Mesenchymal stem cell (in vitro differentiated cells and primary cell): ENCODE measurements at regions not wholly inside any gene's neighbourhood (a gene's known extent, or its start where the extent isn't known, plus 50 kb on each side); places are given as distances from the start of the nearest gene placed in this dataset.

Experiments used
- DNase-seq: peaks from one replicate; pipeline ENCODE4 v3.0.0-alpha.2; 2013
- H2AFZ ChIP-seq: one replicate; pipeline ENCODE4 v1.6.1; 2013; ENCODE audit warnings: low read depth, mild to moderate bottlenecking, control low read depth, inconsistent platforms, low read length, moderate library complexity
- H2AK5ac ChIP-seq: 2 replicates; pipeline ENCODE4 v1.6.1; 2013; ENCODE audit warnings: low read length, moderate library complexity, mild to moderate bottlenecking, inconsistent platforms; ENCODE audit not compliant: severe bottlenecking
- H2BK120ac ChIP-seq: one replicate; pipeline ENCODE4 v1.6.1; 2013; ENCODE audit warnings: low read depth, mild to moderate bottlenecking, inconsistent platforms, low read length, moderate library complexity
- H2BK12ac ChIP-seq, 2 experiments: one replicate each; pipeline ENCODE4 v1.6.1; 2013; ENCODE audit warnings: inconsistent platforms in 2 of 2, low read length in 2 of 2, mild to moderate bottlenecking in 2 of 2, moderate library complexity in 2 of 2, control low read depth in 1 of 2
- H2BK15ac ChIP-seq: one replicate; pipeline ENCODE4 v1.6.1; 2013; ENCODE audit warnings: mild to moderate bottlenecking, low read depth, inconsistent platforms; ENCODE audit not compliant: poor library complexity, severe bottlenecking
- H2BK5ac ChIP-seq: 2 replicates; pipeline ENCODE4 v1.6.1; 2013; ENCODE audit warnings: low read depth, mild to moderate bottlenecking, low read length, control low read depth, inconsistent platforms; ENCODE audit not compliant: poor library complexity, severe bottlenecking
- H3K14ac ChIP-seq, 2 experiments: one replicate each; pipeline ENCODE4 v1.6.1; 2013; ENCODE audit warnings: inconsistent platforms in 2 of 2, low read length in 2 of 2, control low read depth in 1 of 2, mild to moderate bottlenecking in 1 of 2, moderate library complexity in 1 of 2
- H3K18ac ChIP-seq, 2 experiments: one replicate each; pipeline ENCODE4 v1.6.1; 2013; ENCODE audit warnings: inconsistent platforms in 2 of 2, low read length in 2 of 2, control low read depth in 1 of 2, low read depth in 1 of 2, mild to moderate bottlenecking in 1 of 2
- H3K23ac ChIP-seq, 2 experiments: one replicate each; pipeline ENCODE4 v1.6.1; 2013; ENCODE audit warnings: inconsistent platforms in 2 of 2, low read length in 2 of 2, mild to moderate bottlenecking in 2 of 2, moderate library complexity in 2 of 2, control low read depth in 1 of 2
- H3K27ac ChIP-seq: 2 replicates; pipeline ENCODE4 v1.5.1; 2013; ENCODE audit warnings: mild to moderate bottlenecking, moderate library complexity, low read length, control low read depth, inconsistent platforms; ENCODE audit not compliant: poor library complexity, severe bottlenecking
- H3K27me3 ChIP-seq, 2 experiments: 2 replicates each; pipeline versions ENCODE4 v1.6.1 to v1.7.0; 2013; ENCODE audit warnings: low read length in 2 of 2, mild to moderate bottlenecking in 2 of 2, moderate library complexity in 2 of 2, control low read depth in 1 of 2, inconsistent platforms in 1 of 2; ENCODE audit not compliant: control insufficient read depth in 1 of 2, insufficient read depth in 1 of 2
- H3K36me3 ChIP-seq, 2 experiments: 2 replicates each; pipeline versions ENCODE4 v1.6.1 to v1.7.0; 2013; ENCODE audit warnings: low read length in 2 of 2, control low read depth in 1 of 2, inconsistent platforms in 1 of 2, low read depth in 1 of 2, mild to moderate bottlenecking in 1 of 2; ENCODE audit not compliant: insufficient read depth in 2 of 2, control insufficient read depth in 1 of 2
- H3K4ac ChIP-seq, 2 experiments: one replicate each; pipeline ENCODE4 v1.6.1; 2013; ENCODE audit warnings: inconsistent platforms in 2 of 2, low read length in 2 of 2, mild to moderate bottlenecking in 2 of 2, moderate library complexity in 2 of 2, control low read depth in 1 of 2, low read depth in 1 of 2
- H3K4me1 ChIP-seq: 2 replicates; pipeline ENCODE4 v1.6.1; 2013; ENCODE audit warnings: low read depth, low read length, control low read depth; ENCODE audit not compliant: control insufficient read depth, insufficient read depth
- H3K4me2 ChIP-seq: 2 replicates; pipeline ENCODE4 v1.6.1; 2013; ENCODE audit warnings: low read length, mild to moderate bottlenecking, inconsistent platforms; ENCODE audit not compliant: poor library complexity, severe bottlenecking
- H3K4me3 ChIP-seq, 2 experiments: 2 replicates each; pipeline versions ENCODE4 v1.5.1 to v1.7.0; 2013; ENCODE audit warnings: low read length in 2 of 2, mild to moderate bottlenecking in 2 of 2, control low read depth in 1 of 2, low read depth in 1 of 2; ENCODE audit not compliant: insufficient read depth in 1 of 2
- H3K79me1 ChIP-seq: replicated peaks from 2 replicates; pipeline ENCODE4 v1.6.1; 2013; ENCODE audit warnings: mild to moderate bottlenecking, control low read depth, low read length, inconsistent platforms; ENCODE audit not compliant: poor library complexity, severe bottlenecking
- H3K9ac ChIP-seq: 2 replicates; pipeline ENCODE4 v1.7.0; 2013; ENCODE audit warnings: mild to moderate bottlenecking, low read length, moderate library complexity
- H3K9me3 ChIP-seq: 2 replicates; pipeline ENCODE4 v1.7.0; 2013; ENCODE audit warnings: mild to moderate bottlenecking, low read length; ENCODE audit not compliant: control insufficient read depth
- H4K8ac ChIP-seq: one replicate; pipeline ENCODE4 v1.6.1; 2013; ENCODE audit warnings: inconsistent platforms, mild to moderate bottlenecking, low read length, moderate library complexity
- H4K91ac ChIP-seq: one replicate; pipeline ENCODE4 v1.6.1; 2013; ENCODE audit warnings: mild to moderate bottlenecking, low read length, inconsistent platforms
- WGBS: methylation state at CpG from one replicate; pipeline ENCODE4 v1.1.7; 2013; ENCODE audit warnings: mixed read lengths; 5-methylcytosine and 5-hydroxymethylcytosine counted together

DNA sequence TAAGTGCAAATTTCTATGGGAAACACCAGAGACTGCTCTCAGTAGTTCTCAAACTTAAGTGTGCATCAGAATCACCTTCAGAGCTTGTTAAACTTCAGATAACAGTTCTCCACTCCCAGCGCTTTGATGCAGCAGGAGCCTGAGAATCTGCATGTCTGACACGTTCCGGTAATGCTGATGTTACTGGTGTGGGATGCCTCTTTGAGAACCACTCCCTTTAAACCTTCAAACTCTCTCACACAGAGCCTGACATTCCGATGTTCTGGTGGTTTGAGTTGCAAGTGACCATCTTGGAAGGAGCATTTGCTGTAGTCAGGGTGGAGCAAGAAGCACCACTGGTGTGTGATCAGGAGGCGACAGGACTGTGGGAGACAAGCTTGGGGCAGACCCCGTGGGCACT lies 57.9 kb downstream of the OTOR start:
- 77% methylated on average over 6 of the region's 6 CpGs for WGBS
- H4K8ac ChIP-seq, result no peak overlapping the region
- H2BK12ac ChIP-seq, result no peak overlapping the region

DNA sequence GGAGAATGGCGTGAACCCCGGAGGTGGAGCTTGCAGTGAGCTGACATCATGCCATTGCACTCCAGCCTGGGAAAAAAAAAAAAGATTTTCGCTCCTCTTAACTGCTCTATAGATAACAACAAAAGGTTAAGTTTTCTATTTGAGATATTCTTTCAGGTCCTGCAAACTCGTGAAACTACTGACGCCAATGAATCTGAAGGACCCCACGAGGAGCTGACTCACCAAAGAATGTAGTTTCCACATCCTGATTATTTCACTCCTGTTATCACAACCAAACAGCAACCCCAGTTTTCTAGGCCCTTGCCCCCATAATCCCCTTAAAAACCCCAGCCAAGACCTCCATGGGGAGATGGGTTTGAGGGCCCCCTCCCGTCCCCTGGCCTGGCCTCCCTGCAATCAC lies 58.7 kb downstream of the OTOR start:
- WGBS, result 53% methylated on average over 7 of the region's 7 CpGs
- no peak overlapping the region for H2AFZ ChIP-seq

More for the DNA sequence above, 57.9 kb downstream of the OTOR start:
- Histone ChIP-seq H2BK5ac (no peak overlapping the region), H3K4me3 (no peak overlapping the region), H3K4me1 (no peaks in the 10 kb centered on the region), H3K4me2 (no peak overlapping the region), H2AK5ac (no peak overlapping the region), H2BK120ac (no peak overlapping the region), H3K23ac (no peak overlapping the region), H3K4ac (no peak overlapping the region), H3K14ac (no peak overlapping the region), H2AFZ (no peak overlapping the region), H3K9ac (no peak overlapping the region), H3K27ac (no peak overlapping the region), H2BK15ac (no peak overlapping the region), H3K36me3 (no peaks in the 10 kb centered on the region), H3K27me3 (peaks cover 12 to 30% of the 10 kb centered on the region in 2 experiments), H4K91ac (no peak overlapping the region), H3K79me1 (no peaks in the 10 kb centered on the region), H3K18ac (no peak overlapping the region), H3K9me3 (no peaks in the 10 kb centered on the region)
- no peak for DNase-seq

GRCh38 chr20:16808796-16809195 lies 60.6 kb downstream of the OTOR start:
- no peak overlapping the region for H3K9ac ChIP-seq
- H3K27me3 ChIP-seq, result peaks cover 12 to 14% of the 10 kb centered on the region in 2 experiments
- no peak overlapping the region for H2BK5ac ChIP-seq
- no peak overlapping the region for H3K4me3 ChIP-seq
- H3K36me3 ChIP-seq, result no peaks in the 10 kb centered on the region
- H3K4ac ChIP-seq, result no peak overlapping the region
- H2AFZ ChIP-seq, result no peak overlapping the region
- H3K79me1 ChIP-seq, result no peaks in the 10 kb centered on the region
- 68% methylated on average over 3 of the region's 4 CpGs for WGBS
- H3K14ac ChIP-seq, result no peak overlapping the region
- no peak overlapping the region for H3K23ac ChIP-seq
- no peak overlapping the region for H2BK120ac ChIP-seq
- H2AK5ac ChIP-seq, result no peak overlapping the region
- no peaks in the 10 kb centered on the region for H3K4me1 ChIP-seq
- no peak overlapping the region for H3K18ac ChIP-seq
- no peak overlapping the region for H2BK12ac ChIP-seq
- no peak overlapping the region for H3K4me2 ChIP-seq
- no peak overlapping the region for H4K91ac ChIP-seq
- no peak overlapping the region for H2BK15ac ChIP-seq
- H4K8ac ChIP-seq, result no peak overlapping the region
- H3K27ac ChIP-seq, result no peak overlapping the region
- H3K9me3 ChIP-seq, result no peaks in the 10 kb centered on the region
- no peak for DNase-seq

More for the DNA sequence above, 58.7 kb downstream of the OTOR start:
- Histone ChIP-seq H4K91ac (no peak overlapping the region), H3K4me2 (no peak overlapping the region), H2BK15ac (no peak overlapping the region), H3K23ac (no peak overlapping the region), H2BK120ac (no peak overlapping the region), H3K36me3 (no peaks in the 10 kb centered on the region), H3K4me1 (no peaks in the 10 kb centered on the region), H4K8ac (no peak overlapping the region), H3K79me1 (no peaks in the 10 kb centered on the region), H3K9ac (no peak overlapping the region), H2AK5ac (no peak overlapping the region), H3K4me3 (no peak overlapping the region), H2BK12ac (no peak overlapping the region), H3K4ac (no peak overlapping the region), H2BK5ac (no peak overlapping the region), H3K27me3 (peaks cover 12 to 30% of the 10 kb centered on the region in 2 experiments), H3K14ac (no peak overlapping the region), H3K9me3 (no peaks in the 10 kb centered on the region), H3K27ac (no peak overlapping the region), H3K18ac (no peak overlapping the region)
- DNase-seq, result no peak

DNA sequence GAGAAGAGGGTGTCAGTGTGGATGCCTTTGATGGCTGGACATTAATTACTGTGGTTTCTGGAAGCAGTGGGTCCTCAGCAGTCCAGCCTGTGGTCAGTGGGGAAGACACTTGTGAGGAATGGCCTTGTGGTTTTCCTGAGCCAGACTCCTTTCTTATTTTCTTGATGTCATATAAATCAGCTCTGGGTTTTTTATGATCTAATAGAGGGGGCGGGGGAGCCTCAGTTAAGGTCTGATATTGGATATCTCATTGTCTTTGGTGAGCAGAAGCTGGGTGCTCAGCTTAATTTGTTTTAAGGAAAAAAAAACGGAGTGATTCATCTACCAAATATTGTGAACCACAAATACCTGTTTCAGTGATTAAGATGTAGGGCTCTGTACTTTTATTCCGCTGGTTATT lies 62.1 kb downstream of the OTOR start:
- no peak overlapping the region for H4K8ac ChIP-seq
- no peak overlapping the region for H3K4me3 ChIP-seq
- no peaks in the 10 kb centered on the region for H3K4me1 ChIP-seq
- H3K27ac ChIP-seq, result no peak overlapping the region
- H2BK12ac ChIP-seq, result no peak overlapping the region
- H2BK120ac ChIP-seq, result no peak overlapping the region
- no peak overlapping the region for H2BK5ac ChIP-seq
- no peak overlapping the region for H3K4ac ChIP-seq
- WGBS, result 81% methylated on average over 3 of the region's 3 CpGs
- H2AK5ac ChIP-seq, result no peak overlapping the region
- H3K9ac ChIP-seq, result no peak overlapping the region
- DNase-seq, result no peak
- H3K27me3 ChIP-seq, result peaks cover 12 to 14% of the 10 kb centered on the region in 2 experiments
- no peak overlapping the region for H3K23ac ChIP-seq
- no peak overlapping the region for H3K14ac ChIP-seq
- H3K79me1 ChIP-seq, result no peaks in the 10 kb centered on the region
- H3K9me3 ChIP-seq, result no peaks in the 10 kb centered on the region
- no peak overlapping the region for H4K91ac ChIP-seq
- H3K36me3 ChIP-seq, result no peaks in the 10 kb centered on the region
- no peak overlapping the region for H2AFZ ChIP-seq
- no peak overlapping the region for H3K4me2 ChIP-seq
- no peak overlapping the region for H3K18ac ChIP-seq
- no peak overlapping the region for H2BK15ac ChIP-seq
